NCI-H1105 treated with DMSO at 0.1 percent for 48 hours (cell line): ENCODE measurements at regions not wholly inside any gene's neighbourhood (a gene's known extent, or its start where the extent isn't known, plus 50 kb on each side); places are given as distances from the start of the nearest gene placed in this dataset.
"Not testable (repeated sequence)": the region's sequence is repeated elsewhere in the genome, so short reads cannot be mapped to it uniquely, and the experiment has no call there.

Source experiments
- DNase-seq: peaks from one replicate; lab custom pipeline; 2025; lab: John Stamatoyannopoulos, UW

DNA sequence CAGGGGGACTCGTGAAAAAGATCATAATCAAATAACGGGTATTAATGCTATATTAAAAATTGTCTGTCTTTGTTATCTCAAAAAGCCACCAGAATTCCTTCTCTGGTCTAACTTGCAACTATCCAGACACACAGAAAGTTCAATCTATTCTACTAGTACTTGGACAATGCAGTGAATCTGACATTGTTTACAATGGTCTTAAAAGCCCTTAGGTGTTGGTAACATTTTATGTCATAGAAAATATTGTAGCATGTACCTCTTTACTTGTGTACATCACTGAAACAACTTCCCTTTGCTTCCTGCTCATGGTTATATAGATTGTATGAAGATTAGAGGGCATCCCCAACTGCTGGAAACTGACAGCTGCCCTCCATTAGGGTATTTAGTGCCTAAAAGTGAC, 71.1 kb upstream of the PPP3CA start:
- no peak for DNase-seq

DNA sequence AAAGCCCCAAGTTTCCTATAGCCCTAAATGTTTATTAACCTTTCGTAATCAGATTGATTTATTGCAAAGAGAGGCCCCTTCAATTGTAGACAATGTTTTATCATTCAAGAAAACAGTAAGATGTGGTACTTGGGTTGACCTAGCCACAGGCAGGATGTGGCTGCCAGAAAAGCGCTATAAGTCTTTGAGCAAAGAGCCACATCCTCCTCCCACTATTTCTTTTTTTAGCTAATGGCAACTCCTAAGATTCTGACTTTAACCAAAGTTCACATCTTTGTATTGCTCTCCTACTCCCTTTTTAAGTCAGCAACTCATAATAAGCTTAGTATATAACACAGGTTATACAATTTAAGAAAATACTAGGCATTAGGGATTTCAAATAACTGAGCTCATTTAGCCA, 70.7 kb upstream of the PPP3CA start:
- DNase-seq: no peak

DNA sequence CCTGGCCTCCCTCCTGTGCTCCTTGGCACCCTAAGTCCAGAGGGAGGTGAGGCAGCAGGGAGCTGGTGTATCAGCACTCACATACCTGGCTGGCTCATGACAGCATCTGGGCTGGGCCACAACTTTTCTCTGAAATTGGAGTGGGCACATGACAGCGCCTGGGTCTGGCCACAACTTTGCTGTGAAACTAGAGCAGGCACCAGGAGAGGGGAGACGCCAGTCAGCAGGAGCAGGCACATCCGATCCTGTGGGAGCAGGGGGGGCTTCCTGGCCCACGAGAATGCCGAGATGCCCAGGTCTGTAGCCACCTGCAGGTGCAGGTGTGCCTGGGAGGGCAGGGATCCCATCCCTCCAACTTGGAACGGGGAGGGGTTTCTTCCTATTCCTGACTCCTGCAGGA, 69.7 kb upstream of the PPP3CA start:
- DNase-seq: no peak

DNA sequence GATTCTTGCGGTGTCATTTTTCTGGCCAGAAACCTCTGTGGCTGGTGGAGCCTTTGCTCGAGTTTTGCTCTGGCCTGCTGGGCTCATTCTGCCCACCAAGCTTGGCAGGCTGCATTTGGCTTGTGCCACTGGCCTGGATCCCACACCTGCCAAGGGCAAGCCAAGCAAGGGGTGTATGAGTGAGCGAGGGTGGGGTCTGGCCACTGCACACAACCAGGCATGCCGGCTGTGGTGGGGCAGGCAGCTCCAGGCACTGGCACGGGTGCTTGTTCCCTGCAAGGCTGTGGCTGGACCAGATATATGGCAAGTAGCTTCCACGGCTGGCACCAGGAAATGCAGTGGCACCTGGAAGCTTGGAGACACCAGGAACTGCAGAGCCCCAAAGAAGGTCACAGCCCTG, 68.6 kb upstream of the PPP3CA start:
- no peak for DNase-seq

DNA sequence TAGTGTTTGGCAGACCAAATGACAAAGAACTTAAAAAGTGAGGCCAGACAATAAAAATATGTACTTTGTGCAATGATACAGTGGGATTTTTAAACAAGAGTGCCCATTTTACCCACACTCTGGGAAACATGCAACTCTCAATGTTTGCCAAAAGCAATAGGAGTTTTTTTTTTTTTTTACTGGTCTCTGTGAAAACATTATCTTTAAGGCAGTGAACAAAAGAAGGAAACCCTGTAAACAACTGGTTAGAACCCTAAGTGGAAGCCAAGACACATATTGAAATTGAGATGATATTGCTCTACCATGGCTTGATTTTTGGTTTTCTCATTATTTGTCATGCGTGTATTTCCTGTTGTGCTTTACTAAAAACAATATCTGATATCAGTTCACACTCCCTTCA, 67.2 kb upstream of the PPP3CA start:
- DNase-seq: no peak

DNA sequence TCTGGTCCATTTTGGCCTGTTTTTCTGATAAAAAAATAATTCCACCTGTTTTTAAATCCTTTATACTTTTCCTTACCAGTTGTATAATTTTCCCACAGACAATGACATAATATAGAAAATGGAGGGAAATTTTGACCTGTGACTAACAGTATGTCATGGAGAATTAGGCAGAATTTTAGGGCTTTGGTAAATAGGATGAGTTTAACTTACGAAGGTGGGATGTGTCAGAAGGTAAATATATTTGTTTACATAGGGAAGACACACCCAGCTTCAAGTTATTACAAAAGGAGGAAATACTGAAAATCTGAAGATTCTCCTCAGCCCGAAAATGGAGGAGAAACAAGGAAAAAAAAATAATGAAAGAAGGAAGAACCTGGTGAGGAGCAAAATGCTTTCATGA, 64.6 kb upstream of the PPP3CA start:
- no peak for DNase-seq

DNA sequence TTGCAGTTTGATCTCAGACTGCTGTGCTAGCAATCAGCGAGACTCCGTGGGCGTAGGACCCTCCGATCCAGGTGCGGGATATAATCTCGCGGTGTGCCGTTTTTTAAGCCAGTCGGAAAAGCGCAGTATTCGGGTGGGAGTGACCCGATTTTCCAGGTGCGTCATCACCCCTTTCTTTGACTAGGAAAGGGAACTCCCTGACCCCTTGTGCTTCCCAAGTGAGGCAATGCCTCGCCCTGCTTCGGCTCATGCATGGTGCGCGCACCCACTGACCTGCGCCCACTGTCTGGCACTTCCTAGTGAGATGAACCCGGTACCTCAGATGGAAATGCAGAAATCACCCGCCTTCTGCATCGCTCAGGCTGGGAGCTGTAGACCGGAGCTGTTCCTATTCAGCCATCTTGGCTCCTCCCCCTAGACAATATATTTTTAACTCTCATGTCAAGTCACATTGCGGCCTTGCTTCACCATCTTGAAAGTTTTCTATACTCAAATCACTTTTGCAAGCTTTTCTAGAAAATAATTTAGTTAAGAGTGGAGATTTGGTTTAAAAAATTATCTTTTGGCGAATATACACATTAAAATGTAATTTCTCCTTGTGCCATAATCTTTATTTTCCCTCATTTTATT, 64.1 kb upstream of the PPP3CA start:
- not testable (repeated sequence) for DNase-seq

DNA sequence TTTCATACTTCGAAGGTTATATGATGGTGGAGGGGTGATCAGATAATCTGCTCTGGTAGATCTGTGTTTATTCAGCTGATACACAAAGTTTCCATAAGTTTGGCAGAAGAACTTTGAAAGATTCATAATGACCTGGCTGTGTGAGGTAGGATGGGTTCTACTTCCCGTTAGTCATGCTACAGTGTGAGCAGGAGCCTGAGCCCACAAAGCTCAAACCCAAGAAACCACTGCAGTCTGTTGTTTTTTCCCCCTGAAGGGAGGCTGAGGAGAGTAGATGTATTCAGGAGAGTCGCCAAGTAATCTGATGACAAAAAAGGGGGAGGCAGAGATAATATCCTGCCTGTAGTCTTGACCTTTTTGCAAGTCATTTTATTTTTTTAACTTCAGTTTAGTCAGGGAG, 52.8 kb upstream of the PPP3CA start:
- no peak for DNase-seq

DNA sequence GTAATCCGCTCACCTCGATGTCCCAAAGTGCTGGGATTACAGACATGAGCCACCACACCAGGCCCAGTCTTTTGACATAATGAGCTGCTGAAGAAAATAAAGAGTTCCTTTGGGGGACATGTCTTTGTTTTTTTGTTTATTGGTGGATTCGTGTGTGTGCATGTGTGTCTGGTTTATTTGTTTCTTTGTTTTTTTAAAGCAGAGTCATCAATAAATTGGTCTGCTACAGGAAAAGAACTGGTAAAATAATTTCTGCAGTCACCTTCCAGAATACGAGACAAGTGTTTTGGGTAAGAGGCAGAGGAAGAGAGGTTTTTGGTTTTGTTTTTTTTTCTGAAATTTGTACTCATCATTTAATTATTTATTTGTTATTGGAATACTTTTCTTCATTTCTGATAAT, 51.5 kb upstream of the PPP3CA start:
- DNase-seq: no peak
